Hypothalamus (tissue), 51 donors: ENCODE measurements at regions not wholly inside any gene's neighbourhood (a gene's known extent, or its start where the extent isn't known, plus 50 kb on each side); places are given as distances from the start of the nearest gene placed in this dataset.

ENCODE experiments used
- DNase-seq, 51 donors: peaks; one replicate each; lab custom pipeline; 2025; lab: John Stamatoyannopoulos, UW

GRCh38 chr5:123813264-123813663, 301.3 kb downstream of the CSNK1G3 start:
- no peak for DNase-seq

GRCh38 chr5:123811831-123812230, 299.9 kb downstream of the CSNK1G3 start:
- DNase-seq, result no peak

- DNase-seq, result no peak
These were observed 298.9 kb downstream of the CSNK1G3 start for GRCh38 chr5:123810746-123811340.

GRCh38 chr5:123810253-123810652, 298.3 kb downstream of the CSNK1G3 start:
- DNase-seq, result no peak

- peak in 1 of 51 donors; percentile 24 for DNase-seq
These were observed 297.7 kb downstream of the CSNK1G3 start for GRCh38 chr5:123809594-123810221.

GRCh38 chr5:123808461-123809380, 296.7 kb downstream of the CSNK1G3 start:
- DNase-seq, result peak in 1 of 51 donors; percentile 79

- peak in 3 of 51 donors; percentile 28 to 59 (median 32) for DNase-seq
These were observed 295.4 kb downstream of the CSNK1G3 start for GRCh38 chr5:123807177-123807945.

- no peak for DNase-seq
These were observed 294.7 kb downstream of the CSNK1G3 start for GRCh38 chr5:123806644-123807043.

- no peak for DNase-seq
These were observed 293.3 kb downstream of the CSNK1G3 start for GRCh38 chr5:123805300-123805699.

- DNase-seq, result no peak
These were observed 291.4 kb downstream of the CSNK1G3 start for GRCh38 chr5:123803359-123803758.

- DNase-seq, result no peak
These were observed 290.4 kb downstream of the CSNK1G3 start for GRCh38 chr5:123802298-123802951.

GRCh38 chr5:123800640-123801039, 288.7 kb downstream of the CSNK1G3 start:
- no peak for DNase-seq

- DNase-seq, result no peak
These were observed 283.7 kb downstream of the CSNK1G3 start for GRCh38 chr5:123795688-123796087.

- DNase-seq, result no peak
These were observed 278.2 kb downstream of the CSNK1G3 start for GRCh38 chr5:123790226-123790625.

- DNase-seq, result no peak
These were observed 275.7 kb downstream of the CSNK1G3 start for GRCh38 chr5:123787635-123788034.

- no peak for DNase-seq
These were observed 275.2 kb downstream of the CSNK1G3 start for GRCh38 chr5:123787136-123787535.

- no peak for DNase-seq
These were observed 274.4 kb downstream of the CSNK1G3 start for GRCh38 chr5:123786411-123786810.

GRCh38 chr5:123785162-123786071, 273.4 kb downstream of the CSNK1G3 start:
- peak in 2 of 51 donors; percentile 29 to 38 for DNase-seq

- no peak for DNase-seq
These were observed 271.4 kb downstream of the CSNK1G3 start for GRCh38 chr5:123783421-123783820.
